Endothelial cell (in vitro differentiated cells): ENCODE measurements at regions not wholly inside any gene's neighbourhood (a gene's known extent, or its start where the extent isn't known, plus 50 kb on each side); places are given as distances from the start of the nearest gene placed in this dataset.

Experiments
- DNase-seq: peaks from one replicate; pipeline ENCODE4 v3.0.0; 2021; ENCODE audit warnings: low spot score
- H3K27ac Mint-ChIP-seq: one replicate; pipeline ENCODE4 v1.8.0; 2021; ENCODE audit warnings: mixed read lengths, inconsistent platforms; ENCODE audit not compliant: unreplicated experiment
- H3K27me3 Mint-ChIP-seq: one replicate; pipeline ENCODE4 v1.8.0; 2021; ENCODE audit warnings: mild to moderate bottlenecking, moderate library complexity, mixed read lengths, inconsistent platforms; ENCODE audit not compliant: unreplicated experiment
- H3K36me3 Mint-ChIP-seq: one replicate; pipeline ENCODE4 v1.8.0; 2021; ENCODE audit warnings: mild to moderate bottlenecking, low read depth, mixed read lengths, inconsistent platforms; ENCODE audit not compliant: unreplicated experiment
- H3K4me1 Mint-ChIP-seq: one replicate; pipeline ENCODE4 v1.8.0; 2021; ENCODE audit warnings: mild to moderate bottlenecking, mixed read lengths, inconsistent platforms; ENCODE audit not compliant: unreplicated experiment
- H3K4me3 Mint-ChIP-seq: one replicate; pipeline ENCODE4 v1.8.0; 2021; ENCODE audit warnings: mild to moderate bottlenecking, mixed read lengths, inconsistent platforms; ENCODE audit not compliant: unreplicated experiment
- H3K9me3 Mint-ChIP-seq: one replicate; pipeline ENCODE4 v1.8.0; 2021; ENCODE audit warnings: mixed read lengths, inconsistent platforms; ENCODE audit not compliant: unreplicated experiment
- TF ChIP-seq, protein P1 (sequence below): fragments of 200-600 bp; sonication (generic); IDR thresholded peaks from one replicate; pipeline ENCODE4 v1.5.0; 2021; ENCODE audit warnings: antibody characterized with exemption; ENCODE audit not compliant: unreplicated experiment

- H3K27ac Mint-ChIP-seq, result no peak overlapping the region
- H3K36me3 Mint-ChIP-seq, result no peaks in the 10 kb centered on the region
- H3K4me3 Mint-ChIP-seq, result no peak overlapping the region
- DNase-seq, result no peak
- TF ChIP-seq, protein P1, sequence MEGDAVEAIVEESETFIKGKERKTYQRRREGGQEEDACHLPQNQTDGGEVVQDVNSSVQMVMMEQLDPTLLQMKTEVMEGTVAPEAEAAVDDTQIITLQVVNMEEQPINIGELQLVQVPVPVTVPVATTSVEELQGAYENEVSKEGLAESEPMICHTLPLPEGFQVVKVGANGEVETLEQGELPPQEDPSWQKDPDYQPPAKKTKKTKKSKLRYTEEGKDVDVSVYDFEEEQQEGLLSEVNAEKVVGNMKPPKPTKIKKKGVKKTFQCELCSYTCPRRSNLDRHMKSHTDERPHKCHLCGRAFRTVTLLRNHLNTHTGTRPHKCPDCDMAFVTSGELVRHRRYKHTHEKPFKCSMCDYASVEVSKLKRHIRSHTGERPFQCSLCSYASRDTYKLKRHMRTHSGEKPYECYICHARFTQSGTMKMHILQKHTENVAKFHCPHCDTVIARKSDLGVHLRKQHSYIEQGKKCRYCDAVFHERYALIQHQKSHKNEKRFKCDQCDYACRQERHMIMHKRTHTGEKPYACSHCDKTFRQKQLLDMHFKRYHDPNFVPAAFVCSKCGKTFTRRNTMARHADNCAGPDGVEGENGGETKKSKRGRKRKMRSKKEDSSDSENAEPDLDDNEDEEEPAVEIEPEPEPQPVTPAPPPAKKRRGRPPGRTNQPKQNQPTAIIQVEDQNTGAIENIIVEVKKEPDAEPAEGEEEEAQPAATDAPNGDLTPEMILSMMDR, result no peak
- H3K4me1 Mint-ChIP-seq, result no peaks in the 10 kb centered on the region
- H3K9me3 Mint-ChIP-seq, result no peaks in the 10 kb centered on the region
- no peaks in the 10 kb centered on the region for H3K27me3 Mint-ChIP-seq
Measured at GRCh38 chr4:163654621-163655020, 160.1 kb downstream of the TMA16 start.

- Mint-ChIP-seq H3K4me3 (no peak overlapping the region), H3K4me1 (no peaks in the 10 kb centered on the region), H3K9me3 (no peaks in the 10 kb centered on the region), H3K27me3 (no peaks in the 10 kb centered on the region), H3K27ac (no peak overlapping the region), H3K36me3 (no peaks in the 10 kb centered on the region)
- TF ChIP-seq, protein P1, result no peak
- DNase-seq, result no peak
Measured at GRCh38 chr4:163660636-163661035, 166.1 kb downstream of the TMA16 start.

DNA sequence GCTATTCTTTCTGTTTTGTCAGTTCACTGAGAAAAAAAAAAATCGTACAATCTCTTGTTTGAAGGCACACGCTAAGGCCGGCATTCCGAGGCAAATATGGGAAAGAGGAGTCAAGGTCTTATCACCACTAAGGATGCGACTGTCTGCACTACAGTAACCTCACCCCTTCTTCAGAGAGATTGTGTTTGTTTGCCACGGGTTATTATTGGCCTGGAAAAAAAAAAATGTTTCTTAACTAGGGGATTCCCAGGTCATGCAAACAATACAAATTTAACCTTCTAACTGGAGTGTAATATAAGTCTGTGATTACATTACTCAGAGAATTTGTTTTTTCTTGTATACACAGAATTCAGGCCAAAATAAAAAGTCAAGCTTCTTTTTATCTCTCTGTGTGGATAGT lies 168.3 kb downstream of the TMA16 start:
- no peaks in the 10 kb centered on the region for H3K4me1 Mint-ChIP-seq
- no peak for DNase-seq
- H3K9me3 Mint-ChIP-seq, result no peaks in the 10 kb centered on the region
- no peaks in the 10 kb centered on the region for H3K27me3 Mint-ChIP-seq
- TF ChIP-seq, protein P1, result no peak
- no peak overlapping the region for H3K4me3 Mint-ChIP-seq
- no peak overlapping the region for H3K27ac Mint-ChIP-seq
- H3K36me3 Mint-ChIP-seq, result no peaks in the 10 kb centered on the region

DNA sequence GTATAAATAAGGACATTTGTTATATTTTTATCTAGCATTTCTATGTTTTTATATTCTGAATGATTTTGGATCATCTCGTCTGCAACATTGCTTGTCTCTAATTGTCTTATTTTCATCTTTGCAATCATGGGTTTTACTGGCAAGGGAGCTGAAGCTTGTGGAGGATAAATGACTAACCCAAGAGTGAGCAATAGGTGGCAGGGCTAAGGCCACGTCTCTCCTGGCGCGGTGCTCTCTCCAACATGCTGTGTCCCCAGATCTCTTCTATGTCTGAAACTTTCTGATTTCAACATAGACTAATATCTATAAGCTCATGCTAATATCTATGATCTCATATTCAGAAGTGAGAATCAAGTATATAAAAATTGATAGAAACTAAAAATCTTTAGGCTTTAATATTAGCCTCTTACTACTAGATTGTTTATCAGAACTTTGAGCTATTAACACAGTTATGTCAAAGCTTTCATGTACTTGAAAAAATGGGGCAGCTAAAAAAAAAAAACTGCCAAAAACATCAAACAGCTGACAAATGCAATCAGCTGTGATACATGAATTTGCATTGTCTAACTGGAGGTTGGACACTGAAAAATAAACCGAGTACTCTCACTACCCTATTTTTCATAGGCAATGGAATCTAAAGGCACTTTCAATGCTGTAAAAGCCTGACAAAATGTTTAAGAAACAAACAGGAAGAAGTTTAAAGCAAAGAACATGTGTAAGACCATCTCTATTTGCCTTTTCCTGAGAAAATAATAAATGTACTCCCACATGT lies 169.2 kb downstream of the TMA16 start:
- TF ChIP-seq, protein P1, result no peak
- Mint-ChIP-seq H3K27ac (no peak overlapping the region), H3K4me1 (no peaks in the 10 kb centered on the region), H3K9me3 (no peaks in the 10 kb centered on the region), H3K27me3 (no peaks in the 10 kb centered on the region), H3K4me3 (no peak overlapping the region), H3K36me3 (no peaks in the 10 kb centered on the region)
- no peak for DNase-seq

GRCh38 chr4:163665101-163665500 lies 170.6 kb downstream of the TMA16 start:
- Mint-ChIP-seq H3K27me3 (no peaks in the 10 kb centered on the region), H3K4me1 (no peaks in the 10 kb centered on the region), H3K9me3 (no peaks in the 10 kb centered on the region), H3K4me3 (no peak overlapping the region), H3K36me3 (no peaks in the 10 kb centered on the region), H3K27ac (no peak overlapping the region)
- TF ChIP-seq, protein P1, result no peak
- DNase-seq, result no peak
